PC-9 (cell line): ENCODE measurements at regions not wholly inside any gene's neighbourhood (a gene's known extent, or its start where the extent isn't known, plus 50 kb on each side); places are given as distances from the start of the nearest gene placed in this dataset.

Experiments
- CTCF ChIP-seq: fragments of 200-600 bp; sonication (generic); conservative IDR thresholded peaks from 2 replicates; pipeline ENCODE4 v1.6.1; 2017; ENCODE audit warnings: mixed run types, antibody characterized with exemption, mild to moderate bottlenecking, moderate library complexity
- EZH2 ChIP-seq: fragments of 200-600 bp; sonication (generic); IDR thresholded peaks from 2 replicates; pipeline ENCODE4 v1.8.0; 2017; ENCODE audit warnings: antibody characterized with exemption, low read depth

GRCh38 chr16:79329166-79329521 lies 271.4 kb downstream of the MAF start:
- TF ChIP-seq CTCF (no peak), EZH2 (no peak)
